Activated naive CD4-positive, alpha-beta T cell treated with anti-CD3 and anti-CD28 coated beads for 36 hours (primary cell): ENCODE measurements at regions not wholly inside any gene's neighbourhood (a gene's known extent, or its start where the extent isn't known, plus 50 kb on each side); places are given as distances from the start of the nearest gene placed in this dataset.

Source experiments
- CTCF ChIA-PET: fragments of 350-600 bp; sonication (Branson Sonifier 250); formaldehyde crosslinking; loops from one replicate; lab custom pipeline; 2021; ENCODE audit warnings: antibody characterized with exemption; lab: Charles Lee
- DNase-seq: peaks from one replicate; pipeline ENCODE4 v3.0.0-alpha.2; 2020
- H3K27ac Mint-ChIP-seq: one replicate; pipeline ENCODE4 v1.8.0; 2021; ENCODE audit warnings: mild to moderate bottlenecking, mixed read lengths
- H3K27me3 Mint-ChIP-seq: one replicate; pipeline ENCODE4 v1.8.0; 2021; ENCODE audit warnings: low read depth, mixed read lengths
- H3K36me3 Mint-ChIP-seq: one replicate; pipeline ENCODE4 v1.8.0; 2021; ENCODE audit warnings: low read depth, mixed read lengths
- H3K4me1 Mint-ChIP-seq: one replicate; pipeline ENCODE4 v1.8.0; 2021; ENCODE audit warnings: low read depth, mixed read lengths
- H3K4me3 Mint-ChIP-seq: one replicate; pipeline ENCODE4 v1.8.0; 2021; ENCODE audit warnings: mild to moderate bottlenecking, moderate library complexity, mixed read lengths
- H3K9me3 Mint-ChIP-seq: one replicate; pipeline ENCODE4 v1.8.0; 2021; ENCODE audit warnings: mixed read lengths
- intact Hi-C: fragments of 100-400 bp; cut with micrococcal nuclease; formaldehyde crosslinking; loops from one replicate; pipeline ENCODE4 v1.15.1; 2023

DNA sequence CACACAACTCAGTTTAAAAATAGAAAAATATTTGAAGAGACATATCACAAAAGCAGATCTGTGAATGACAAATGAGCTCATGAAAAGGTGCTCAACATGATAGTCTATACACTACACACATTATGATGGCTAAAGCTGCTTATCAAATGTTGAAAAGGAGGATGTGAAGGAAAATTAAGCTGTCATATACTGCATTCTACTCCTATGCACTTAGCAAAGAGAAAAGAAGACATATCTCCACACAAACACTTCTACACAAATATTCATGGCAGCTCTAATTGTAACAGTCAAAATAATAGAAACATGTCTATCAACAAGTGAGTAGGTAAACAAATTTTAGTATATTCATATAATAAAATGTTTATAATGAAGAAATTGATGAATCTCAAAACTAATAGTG is 540.5 kb downstream of the PLOD2 start:
- no peaks in the 10 kb centered on the region for H3K36me3 Mint-ChIP-seq
- no peaks in the 10 kb centered on the region for H3K4me1 Mint-ChIP-seq
- DNase-seq, result no peak
- H3K27ac Mint-ChIP-seq, result no peak overlapping the region
- CTCF ChIA-PET, result no interaction called here
- intact Hi-C loops, result no loop called here
- H3K4me3 Mint-ChIP-seq, result no peak overlapping the region
- H3K9me3 Mint-ChIP-seq, result peaks cover 2% of the 10 kb centered on the region
- no peaks in the 10 kb centered on the region for H3K27me3 Mint-ChIP-seq

DNA sequence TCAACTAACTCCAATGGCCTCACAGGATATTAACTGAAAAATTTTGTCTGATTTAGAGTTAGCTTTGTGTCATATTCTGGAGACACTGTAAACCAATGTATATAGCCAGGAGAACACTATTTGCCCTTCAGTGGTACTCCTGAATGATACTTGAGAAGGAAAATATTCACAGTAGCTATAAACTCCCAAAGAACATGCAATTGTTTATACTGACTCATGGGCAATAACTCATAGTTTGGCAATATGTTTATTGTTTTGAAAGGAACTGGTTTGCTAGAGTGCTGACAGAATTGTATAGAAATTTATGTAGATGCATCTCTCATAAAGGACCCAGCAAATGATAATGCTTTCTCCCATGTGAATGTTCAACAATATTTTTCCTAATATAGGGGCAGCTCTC is 537.6 kb downstream of the PLOD2 start:
- CTCF ChIA-PET, result no interaction called here
- no peak overlapping the region for H3K4me3 Mint-ChIP-seq
- intact Hi-C loops, result no loop called here
- no peak for DNase-seq
- H3K9me3 Mint-ChIP-seq, result no peaks in the 10 kb centered on the region
- H3K27ac Mint-ChIP-seq, result no peak overlapping the region
- no peaks in the 10 kb centered on the region for H3K27me3 Mint-ChIP-seq
- no peaks in the 10 kb centered on the region for H3K36me3 Mint-ChIP-seq
- no peaks in the 10 kb centered on the region for H3K4me1 Mint-ChIP-seq

DNA sequence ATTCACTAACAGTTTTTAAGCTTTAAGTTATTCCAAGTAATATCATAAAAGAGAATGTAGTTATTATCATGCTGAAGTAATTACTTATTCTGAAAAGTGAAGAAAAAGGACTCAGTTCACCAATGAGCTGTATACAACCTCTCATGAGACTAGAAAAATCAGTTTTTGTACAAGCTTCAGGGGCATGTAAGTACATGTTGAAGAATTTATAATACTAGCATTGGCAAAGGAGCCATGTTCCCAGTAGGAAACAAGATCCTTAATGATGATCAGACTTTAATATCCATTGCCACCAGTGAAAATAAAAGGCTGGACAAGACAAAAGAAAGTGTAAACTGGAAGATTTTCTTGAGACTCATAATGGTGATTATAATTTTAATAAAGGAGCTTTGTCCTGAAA is 532.8 kb downstream of the PLOD2 start:
- CTCF ChIA-PET, result no interaction called here

DNA sequence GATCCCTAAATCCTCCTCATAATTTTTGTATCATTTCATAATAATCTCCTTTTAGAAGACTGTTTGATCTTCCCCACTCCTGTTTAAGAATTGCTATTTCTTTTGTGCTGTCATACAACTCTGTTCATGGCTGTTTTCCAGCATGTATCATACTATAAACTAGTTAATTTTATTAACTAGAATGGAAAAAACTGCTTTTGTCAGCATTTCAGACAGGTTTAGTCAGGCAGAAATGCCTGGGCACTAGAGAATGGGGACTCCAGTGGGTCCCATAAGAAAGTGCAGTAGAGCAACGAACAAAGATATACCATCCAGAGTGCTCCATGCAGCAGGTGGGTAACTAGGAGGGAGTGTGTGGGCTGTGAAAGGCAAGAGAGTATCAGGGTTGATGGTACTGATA is 523.9 kb downstream of the PLOD2 start:
- Mint-ChIP-seq H3K9me3 (peaks cover 8% of the 10 kb centered on the region), H3K4me1 (no peaks in the 10 kb centered on the region)
- intact Hi-C loops, result no loop called here

More for the DNA sequence above, 532.8 kb downstream of the PLOD2 start:
- Mint-ChIP-seq H3K9me3 (peaks cover 18% of the 10 kb centered on the region), H3K27me3 (no peaks in the 10 kb centered on the region), H3K27ac (no peak overlapping the region), H3K4me1 (no peaks in the 10 kb centered on the region), H3K4me3 (no peak overlapping the region), H3K36me3 (no peaks in the 10 kb centered on the region)
- no peak for DNase-seq
- intact Hi-C loops, result no loop called here

DNA sequence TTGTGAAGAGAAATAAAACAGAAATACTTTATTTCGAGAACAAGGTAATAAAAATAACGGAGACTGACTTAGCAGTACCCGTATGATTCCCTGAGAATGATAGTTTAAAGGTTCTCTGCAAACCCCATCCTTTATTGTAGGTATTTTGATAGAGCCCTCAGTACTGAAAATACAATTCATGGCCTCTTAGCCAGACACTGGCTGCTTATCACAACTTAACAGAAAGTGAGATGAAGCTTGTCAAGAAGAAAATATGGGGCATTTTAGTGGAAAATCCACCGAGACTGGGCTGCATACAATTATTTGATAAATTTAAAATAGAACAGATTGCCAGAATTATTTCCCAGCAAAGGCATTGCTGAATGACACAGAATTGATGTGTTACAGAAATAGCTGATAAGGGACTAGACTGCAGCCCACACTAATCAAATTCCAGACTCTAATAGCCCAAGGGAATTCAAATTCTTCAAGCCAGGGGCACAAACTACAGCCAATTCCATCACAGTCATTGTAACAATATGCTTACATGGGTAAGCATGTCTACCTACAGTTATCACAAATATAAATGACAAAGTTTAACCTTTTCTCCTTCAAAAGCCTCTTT is 521.9 kb downstream of the PLOD2 start:
- no peak for DNase-seq
- CTCF ChIA-PET, result no interaction called here
- Mint-ChIP-seq H3K4me1 (no peaks in the 10 kb centered on the region), H3K4me3 (no peak overlapping the region), H3K27me3 (no peaks in the 10 kb centered on the region), H3K9me3 (peaks cover 3% of the 10 kb centered on the region), H3K27ac (no peak overlapping the region), H3K36me3 (no peaks in the 10 kb centered on the region)
- intact Hi-C loops, result no loop called here

More for the DNA sequence above, 523.9 kb downstream of the PLOD2 start:
- H3K36me3 Mint-ChIP-seq, result no peaks in the 10 kb centered on the region
- CTCF ChIA-PET, result no interaction called here
- DNase-seq, result no peak
- no peak overlapping the region for H3K27ac Mint-ChIP-seq
- no peak overlapping the region for H3K4me3 Mint-ChIP-seq
- H3K27me3 Mint-ChIP-seq, result no peaks in the 10 kb centered on the region

DNA sequence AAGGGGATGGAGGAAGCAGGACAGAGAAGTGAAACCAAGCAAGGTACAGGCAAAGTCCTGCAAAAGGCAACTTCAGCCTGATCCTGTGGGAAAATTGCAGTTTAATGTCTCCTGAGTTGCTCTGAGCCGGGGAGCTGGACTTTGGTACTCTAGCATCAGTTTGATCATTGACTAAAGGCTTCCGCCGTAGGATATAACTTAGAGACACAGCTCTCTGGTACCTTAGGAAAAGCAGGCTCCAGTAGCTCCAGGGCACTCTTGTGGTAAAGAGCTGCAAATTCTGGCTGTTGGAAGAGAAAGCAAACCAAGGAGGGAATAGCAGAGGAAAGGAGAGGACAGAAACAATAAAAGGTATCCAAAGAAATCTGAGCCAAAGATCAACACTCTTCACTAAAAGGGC is 521.1 kb downstream of the PLOD2 start:
- no peak for DNase-seq
- intact Hi-C loops, result no loop called here
- Mint-ChIP-seq H3K4me3 (no peak overlapping the region), H3K9me3 (peaks cover 3% of the 10 kb centered on the region), H3K27ac (no peak overlapping the region), H3K4me1 (no peaks in the 10 kb centered on the region), H3K27me3 (no peaks in the 10 kb centered on the region), H3K36me3 (no peaks in the 10 kb centered on the region)
- CTCF ChIA-PET, result interaction anchor here (0.7 kb wide), 1 partner anchor 87 kb away, joined by 3 read pairs; no protein-coding TSS in a partner anchor

DNA sequence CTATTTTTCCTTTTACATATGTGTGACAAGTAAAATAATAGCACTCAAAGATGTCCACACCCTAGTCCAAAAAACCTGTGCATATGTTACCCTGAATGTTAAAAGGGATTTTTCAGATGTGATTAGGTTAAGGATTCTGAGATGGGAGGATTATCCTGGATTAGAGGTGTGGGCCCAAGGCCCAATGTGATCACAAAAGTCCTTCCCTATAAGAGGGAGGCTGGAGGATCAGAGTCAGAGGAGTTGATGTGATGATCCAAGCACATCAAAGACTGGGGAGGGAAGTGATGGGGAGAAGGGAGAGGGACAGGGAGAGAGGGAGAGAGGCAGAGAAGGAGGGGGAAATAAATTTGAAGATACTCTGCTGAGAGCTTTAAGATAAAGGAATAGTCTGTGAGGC is 512.6 kb downstream of the PLOD2 start:
- no peak overlapping the region for H3K4me3 Mint-ChIP-seq
- H3K27me3 Mint-ChIP-seq, result no peaks in the 10 kb centered on the region
- H3K9me3 Mint-ChIP-seq, result peaks cover 2% of the 10 kb centered on the region
- no peaks in the 10 kb centered on the region for H3K4me1 Mint-ChIP-seq
- CTCF ChIA-PET, result no interaction called here
- no peak overlapping the region for H3K27ac Mint-ChIP-seq
- DNase-seq, result no peak
- no peaks in the 10 kb centered on the region for H3K36me3 Mint-ChIP-seq
- intact Hi-C loops, result no loop called here

DNA sequence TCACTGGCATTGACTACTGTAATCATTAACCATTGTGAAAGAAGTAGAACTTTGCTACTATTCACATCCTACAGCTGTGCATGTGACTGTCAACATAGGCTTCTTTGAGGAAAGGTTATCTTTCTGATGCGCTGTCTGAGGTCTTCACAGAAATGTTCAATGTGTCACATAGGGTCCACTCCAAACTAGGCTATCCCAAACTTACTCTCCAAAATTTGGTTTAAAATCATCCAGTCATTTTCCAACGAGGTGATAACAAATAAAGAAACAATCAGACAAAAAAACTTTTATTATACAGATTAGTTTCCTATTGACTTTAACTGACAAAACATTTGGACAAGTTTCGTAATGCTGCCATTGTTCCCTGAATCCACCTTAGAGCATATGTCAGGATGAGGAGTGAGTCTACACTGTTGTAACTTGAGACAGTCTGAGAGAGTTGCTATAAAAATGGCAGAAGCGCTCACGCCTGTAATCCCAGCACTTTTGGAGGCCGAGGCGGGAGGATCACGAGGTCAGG is 511.6 kb downstream of the PLOD2 start:
- H3K4me1 Mint-ChIP-seq, result no peaks in the 10 kb centered on the region
- H3K27ac Mint-ChIP-seq, result no peak overlapping the region
- no peaks in the 10 kb centered on the region for H3K36me3 Mint-ChIP-seq
- no peaks in the 10 kb centered on the region for H3K27me3 Mint-ChIP-seq
- CTCF ChIA-PET, result no interaction called here
- H3K4me3 Mint-ChIP-seq, result no peak overlapping the region
- peaks cover 1% of the 10 kb centered on the region for H3K9me3 Mint-ChIP-seq
- no peak for DNase-seq
- intact Hi-C loops, result no loop called here

DNA sequence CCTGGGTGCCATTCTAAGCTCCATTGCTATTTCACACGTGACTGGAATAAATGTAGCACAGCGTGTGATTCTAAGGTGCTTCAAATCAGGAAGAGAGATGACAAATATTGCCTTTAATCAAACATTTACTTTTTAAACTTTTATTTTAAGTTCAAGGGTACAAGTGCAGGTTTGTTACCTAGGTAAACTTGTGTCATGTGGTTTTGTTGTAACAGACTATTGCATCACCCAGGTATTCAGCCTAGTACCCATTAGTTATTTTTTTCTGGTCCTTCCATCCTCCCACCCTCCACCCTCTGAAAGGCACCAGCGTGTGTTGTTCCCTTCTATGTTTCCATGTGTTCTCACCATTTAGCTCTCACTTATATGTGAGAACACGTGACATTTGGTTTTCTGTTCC is 510.8 kb downstream of the PLOD2 start:
- Mint-ChIP-seq H3K36me3 (no peaks in the 10 kb centered on the region), H3K4me1 (no peaks in the 10 kb centered on the region), H3K27me3 (no peaks in the 10 kb centered on the region), H3K27ac (no peak overlapping the region), H3K9me3 (peaks cover 1% of the 10 kb centered on the region), H3K4me3 (no peak overlapping the region)
- intact Hi-C loops, result no loop called here
- CTCF ChIA-PET, result no interaction called here
- no peak for DNase-seq

DNA sequence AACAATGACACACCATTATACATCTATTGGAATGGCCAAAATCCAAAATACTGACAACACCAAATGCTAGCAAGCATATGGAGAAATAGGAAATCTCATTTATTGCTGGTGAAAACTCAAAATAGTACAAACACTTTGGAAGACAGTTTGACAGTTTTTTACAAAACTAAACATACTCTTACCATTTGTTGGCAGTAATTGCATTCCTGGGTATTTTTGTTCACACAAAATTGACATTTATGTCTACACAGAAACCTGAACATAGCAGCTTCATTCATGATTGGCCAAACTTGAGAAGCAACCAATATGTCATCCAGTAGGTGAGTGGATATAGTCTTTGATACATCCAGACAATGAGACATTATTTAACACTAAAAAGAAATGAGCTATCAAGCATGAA is 489.9 kb downstream of the PLOD2 start:
- Mint-ChIP-seq H3K4me1 (no peaks in the 10 kb centered on the region), H3K27ac (no peak overlapping the region), H3K9me3 (no peaks in the 10 kb centered on the region), H3K36me3 (no peaks in the 10 kb centered on the region), H3K27me3 (no peaks in the 10 kb centered on the region), H3K4me3 (no peak overlapping the region)
- DNase-seq, result no peak
- CTCF ChIA-PET, result no interaction called here
- intact Hi-C loops, result no loop called here

DNA sequence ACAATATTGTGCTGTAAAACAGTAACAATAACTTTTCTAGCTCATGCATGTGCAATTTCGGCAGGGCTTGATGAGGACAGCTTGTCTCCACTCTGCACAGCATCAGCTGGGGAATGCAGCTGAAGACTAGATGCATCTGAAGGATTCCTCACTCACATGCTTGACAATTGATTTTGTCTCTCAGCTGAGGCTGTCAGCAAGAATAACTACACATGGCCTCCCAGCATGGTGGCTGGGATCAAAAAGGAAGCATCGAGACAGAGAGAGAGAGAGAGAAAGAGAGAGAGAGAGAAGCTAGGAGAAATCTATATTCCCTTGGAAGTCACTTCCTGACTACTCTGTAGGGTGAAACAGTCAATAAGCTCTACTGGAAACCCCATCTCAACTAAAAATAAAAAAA is 487.1 kb downstream of the PLOD2 start:
- DNase-seq, result no peak
- Mint-ChIP-seq H3K4me3 (no peak overlapping the region), H3K36me3 (no peaks in the 10 kb centered on the region), H3K4me1 (no peaks in the 10 kb centered on the region), H3K27me3 (no peaks in the 10 kb centered on the region), H3K27ac (no peak overlapping the region), H3K9me3 (no peaks in the 10 kb centered on the region)
- CTCF ChIA-PET, result no interaction called here
- intact Hi-C loops, result no loop called here

DNA sequence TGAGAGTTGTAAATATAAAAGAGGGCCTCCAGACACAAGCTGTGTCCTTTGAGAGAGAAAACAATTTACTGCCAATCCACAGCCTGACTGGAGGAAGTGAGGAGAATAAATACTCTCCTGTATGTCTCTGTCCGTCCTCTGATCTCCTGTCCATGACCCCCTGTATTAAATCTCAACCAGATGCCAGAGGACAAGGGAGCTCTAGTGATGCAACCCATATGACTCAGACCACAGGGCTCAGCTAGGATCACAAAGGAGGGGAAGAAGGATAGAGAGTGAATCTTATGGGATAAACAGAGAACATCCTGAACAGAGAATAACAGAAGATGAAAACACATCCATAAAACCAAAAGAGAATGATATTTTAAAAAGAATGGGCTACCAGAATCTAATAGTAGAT is 482.6 kb downstream of the PLOD2 start:
- no peaks in the 10 kb centered on the region for H3K36me3 Mint-ChIP-seq
- no peaks in the 10 kb centered on the region for H3K27me3 Mint-ChIP-seq
- no peaks in the 10 kb centered on the region for H3K4me1 Mint-ChIP-seq
- CTCF ChIA-PET, result no interaction called here
- no peak overlapping the region for H3K4me3 Mint-ChIP-seq
- intact Hi-C loops, result no loop called here
- no peak overlapping the region for H3K27ac Mint-ChIP-seq
- H3K9me3 Mint-ChIP-seq, result no peaks in the 10 kb centered on the region
- DNase-seq, result no peak

DNA sequence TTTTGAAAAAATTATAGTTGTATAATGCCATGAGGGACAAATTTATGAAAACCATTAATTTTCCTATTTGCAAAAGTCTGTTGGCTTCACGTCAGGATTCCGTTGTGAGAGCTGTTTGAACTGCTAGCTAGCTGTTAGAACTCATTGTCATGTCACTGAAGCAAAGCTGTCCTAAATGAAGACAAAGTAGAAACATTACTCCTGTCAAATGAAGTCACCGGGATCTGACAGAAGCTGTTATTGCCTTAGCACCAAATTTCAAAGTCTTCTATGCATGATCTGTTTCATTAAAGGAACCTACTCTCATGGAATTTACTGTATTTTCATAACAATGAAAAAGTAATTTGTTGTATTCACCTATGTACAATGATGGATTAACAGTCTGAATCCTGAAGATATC is 479.8 kb downstream of the PLOD2 start:
- Mint-ChIP-seq H3K4me3 (no peak overlapping the region), H3K27ac (no peak overlapping the region), H3K9me3 (no peaks in the 10 kb centered on the region), H3K27me3 (no peaks in the 10 kb centered on the region), H3K36me3 (no peaks in the 10 kb centered on the region), H3K4me1 (no peaks in the 10 kb centered on the region)
- intact Hi-C loops, result no loop called here
- CTCF ChIA-PET, result no interaction called here
- DNase-seq, result no peak
